ENCODE measurements at regions not wholly inside any gene's neighbourhood (a gene's known extent, or its start where the extent isn't known, plus 50 kb on each side); places are given as distances from the start of the nearest gene placed in this dataset.

DNA sequence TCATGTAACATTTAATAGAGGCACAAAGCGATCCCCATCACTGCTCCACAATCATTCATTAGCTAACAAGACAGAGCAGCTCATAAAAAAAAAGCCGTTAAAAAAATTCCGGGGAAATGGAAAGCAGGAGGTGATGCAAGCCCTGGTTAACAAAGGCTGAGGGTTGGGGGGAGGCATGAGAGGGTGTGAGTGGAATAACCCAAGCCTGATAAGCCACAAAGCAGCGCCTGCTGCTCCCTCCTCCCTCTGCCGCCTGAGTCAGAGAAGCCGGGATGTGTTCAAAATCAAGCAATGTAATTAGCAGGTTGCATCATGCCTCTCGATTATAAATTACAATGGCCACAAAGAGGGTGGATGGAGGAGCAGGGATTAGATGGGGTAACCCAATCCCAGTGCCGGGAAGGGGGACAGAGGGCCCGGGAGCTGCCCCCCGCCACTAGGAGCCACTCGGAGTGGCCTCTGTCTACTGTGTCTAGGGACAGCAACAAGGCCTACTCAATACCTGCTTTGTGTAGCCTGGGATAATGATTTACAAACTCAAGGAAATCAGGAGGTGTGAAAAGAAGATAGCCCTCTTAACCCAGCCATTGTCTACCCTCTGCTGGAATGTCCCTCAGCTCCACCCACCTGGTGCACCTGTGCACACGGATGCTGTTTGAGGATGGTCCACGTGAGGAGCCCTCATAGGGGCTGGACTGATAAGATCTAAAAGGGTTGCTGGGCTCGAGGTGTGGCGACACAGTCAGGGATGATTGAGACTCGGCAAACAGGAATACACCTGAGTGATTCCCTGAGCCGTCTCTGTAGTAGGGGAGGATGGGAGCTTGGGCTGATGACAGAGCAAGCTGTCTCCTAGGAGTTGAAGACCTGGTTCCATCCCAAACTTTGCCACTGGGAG is 156.9 kb downstream of the VEGFA start (continued):
- TF ChIP-seq, protein P1, sequence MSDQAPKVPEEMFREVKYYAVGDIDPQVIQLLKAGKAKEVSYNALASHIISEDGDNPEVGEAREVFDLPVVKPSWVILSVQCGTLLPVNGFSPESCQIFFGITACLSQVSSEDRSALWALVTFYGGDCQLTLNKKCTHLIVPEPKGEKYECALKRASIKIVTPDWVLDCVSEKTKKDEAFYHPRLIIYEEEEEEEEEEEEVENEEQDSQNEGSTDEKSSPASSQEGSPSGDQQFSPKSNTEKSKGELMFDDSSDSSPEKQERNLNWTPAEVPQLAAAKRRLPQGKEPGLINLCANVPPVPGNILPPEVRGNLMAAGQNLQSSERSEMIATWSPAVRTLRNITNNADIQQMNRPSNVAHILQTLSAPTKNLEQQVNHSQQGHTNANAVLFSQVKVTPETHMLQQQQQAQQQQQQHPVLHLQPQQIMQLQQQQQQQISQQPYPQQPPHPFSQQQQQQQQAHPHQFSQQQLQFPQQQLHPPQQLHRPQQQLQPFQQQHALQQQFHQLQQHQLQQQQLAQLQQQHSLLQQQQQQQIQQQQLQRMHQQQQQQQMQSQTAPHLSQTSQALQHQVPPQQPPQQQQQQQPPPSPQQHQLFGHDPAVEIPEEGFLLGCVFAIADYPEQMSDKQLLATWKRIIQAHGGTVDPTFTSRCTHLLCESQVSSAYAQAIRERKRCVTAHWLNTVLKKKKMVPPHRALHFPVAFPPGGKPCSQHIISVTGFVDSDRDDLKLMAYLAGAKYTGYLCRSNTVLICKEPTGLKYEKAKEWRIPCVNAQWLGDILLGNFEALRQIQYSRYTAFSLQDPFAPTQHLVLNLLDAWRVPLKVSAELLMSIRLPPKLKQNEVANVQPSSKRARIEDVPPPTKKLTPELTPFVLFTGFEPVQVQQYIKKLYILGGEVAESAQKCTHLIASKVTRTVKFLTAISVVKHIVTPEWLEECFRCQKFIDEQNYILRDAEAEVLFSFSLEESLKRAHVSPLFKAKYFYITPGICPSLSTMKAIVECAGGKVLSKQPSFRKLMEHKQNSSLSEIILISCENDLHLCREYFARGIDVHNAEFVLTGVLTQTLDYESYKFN (CRISPR knock-in tag; conservative IDR thresholded peaks at IDR 0.05), result peak; percentile 85
- TF ChIP-seq CSRNP2 (CRISPR knock-in tag; conservative IDR thresholded peaks at IDR 0.05; ENCODE audit: low read depth) (no peak), ZNF547 (CRISPR knock-in tag; IDR thresholded peaks at IDR 0.05) (peak; percentile 32; the same call in 1 of the 2 replicates), SYNCRIP (IDR thresholded peaks at IDR 0.05; ENCODE audit: insufficient read depth, low read depth, low read length) (no peak), CHD4 (IDR thresholded peaks at IDR 0.05; ENCODE audit: borderline replicate concordance, low read length) (no peak; the same call in 1 of the 2 replicates), KDM5A (IDR thresholded peaks at IDR 0.05; ENCODE audit: borderline replicate concordance, low read length) (no peak), HOXA3 (CRISPR knock-in tag; IDR thresholded peaks at IDR 0.05) (peak; percentile 86), RXRB (CRISPR knock-in tag; IDR thresholded peaks at IDR 0.05; ENCODE audit: borderline replicate concordance) (no peak; the same call in none of the 2 replicates), SETDB1 (CRISPR knock-in tag; IDR thresholded peaks at IDR 0.05; ENCODE audit: borderline replicate concordance) (no peak), PATZ1 (CRISPR knock-in tag; IDR thresholded peaks at IDR 0.05) (peak; percentile 96), HMG20B (CRISPR knock-in tag; conservative IDR thresholded peaks at IDR 0.05) (peak; percentile 93), IKZF4 (CRISPR knock-in tag; IDR thresholded peaks at IDR 0.05; ENCODE audit: borderline replicate concordance, low read depth, not compliant biosample characterization) (no peak), ELF3 (CRISPR knock-in tag; IDR thresholded peaks at IDR 0.05) (peak; percentile 95), ZNF776 (CRISPR knock-in tag; IDR thresholded peaks at IDR 0.05) (no peak), KAT7 (CRISPR knock-in tag; IDR thresholded peaks at IDR 0.05; ENCODE audit: borderline replicate concordance) (peak; percentile 1; the same call in 1 of the 2 replicates), HNRNPH1 (optimal IDR thresholded peaks at IDR 0.05; ENCODE audit: low read depth, low read length) (no peak), RNF2 (conservative IDR thresholded peaks at IDR 0.05; ENCODE audit: low read depth) (no peak)
- TF ChIP-seq, protein P2, sequence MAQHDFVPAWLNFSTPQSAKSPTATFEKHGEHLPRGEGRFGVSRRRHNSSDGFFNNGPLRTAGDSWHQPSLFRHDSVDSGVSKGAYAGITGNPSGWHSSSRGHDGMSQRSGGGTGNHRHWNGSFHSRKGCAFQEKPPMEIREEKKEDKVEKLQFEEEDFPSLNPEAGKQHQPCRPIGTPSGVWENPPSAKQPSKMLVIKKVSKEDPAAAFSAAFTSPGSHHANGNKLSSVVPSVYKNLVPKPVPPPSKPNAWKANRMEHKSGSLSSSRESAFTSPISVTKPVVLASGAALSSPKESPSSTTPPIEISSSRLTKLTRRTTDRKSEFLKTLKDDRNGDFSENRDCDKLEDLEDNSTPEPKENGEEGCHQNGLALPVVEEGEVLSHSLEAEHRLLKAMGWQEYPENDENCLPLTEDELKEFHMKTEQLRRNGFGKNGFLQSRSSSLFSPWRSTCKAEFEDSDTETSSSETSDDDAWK (CRISPR knock-in tag; IDR thresholded peaks at IDR 0.05), result no peak
